ENCODE measurements at regions not wholly inside any gene's neighbourhood (a gene's known extent, or its start where the extent isn't known, plus 50 kb on each side); places are given as distances from the start of the nearest gene placed in this dataset.

DNA sequence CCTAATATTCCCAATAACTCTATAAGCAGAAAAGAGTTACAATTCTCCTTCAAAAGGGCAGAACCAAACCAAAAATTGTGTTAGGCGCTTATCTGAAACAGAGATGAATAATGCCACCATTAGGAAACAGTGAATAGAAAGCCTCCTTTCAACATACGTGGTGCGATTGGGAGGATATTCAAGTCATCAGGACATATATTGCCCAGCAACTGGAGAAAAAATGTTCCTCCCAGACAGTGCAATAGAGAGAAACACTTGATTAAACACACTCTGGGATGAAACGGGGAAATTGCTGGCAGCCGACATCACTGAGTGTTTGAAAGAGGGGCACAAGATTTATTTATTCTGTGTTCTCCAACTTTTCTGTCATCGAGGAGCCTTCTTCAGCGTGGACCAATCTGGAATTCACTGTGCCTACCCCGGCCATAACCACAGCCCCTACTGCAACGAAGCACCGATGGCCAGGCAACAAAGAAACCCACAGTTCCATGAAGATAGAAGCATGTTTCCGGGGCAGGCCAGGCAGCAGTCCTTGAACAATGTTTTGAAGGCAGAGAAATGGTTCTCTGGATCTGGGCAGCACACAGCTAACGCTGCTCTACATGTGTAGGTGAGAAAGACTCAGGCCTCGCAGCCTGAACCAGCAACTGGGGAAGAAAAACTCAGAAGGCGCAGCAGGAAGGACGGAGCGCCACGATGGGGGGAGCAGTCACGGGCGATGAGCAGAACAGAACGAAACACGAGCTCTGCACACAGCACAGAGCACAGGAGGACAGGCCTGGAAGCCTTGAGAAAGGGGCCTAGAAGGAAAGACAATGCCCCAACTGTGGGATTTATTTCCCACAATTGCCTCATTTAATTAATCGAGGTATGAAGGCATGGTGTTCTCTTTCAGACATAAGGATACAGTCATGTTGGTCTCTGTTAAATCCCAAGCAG lies 234.2 kb upstream of the FOXQ1 start:
- Histone ChIP-seq H3K4me1 (no peaks in the 10 kb centered on the region), H3K27me3 (peaks cover 0 to 4% of the 10 kb centered on the region in 2 donors), H3K36me3 (no peaks in the 10 kb centered on the region), H3K4me3 (no peak overlapping the region), H3K9me3 (no peaks in the 10 kb centered on the region), H3K27ac (no peak overlapping the region)
- TF ChIP-seq, protein P1, sequence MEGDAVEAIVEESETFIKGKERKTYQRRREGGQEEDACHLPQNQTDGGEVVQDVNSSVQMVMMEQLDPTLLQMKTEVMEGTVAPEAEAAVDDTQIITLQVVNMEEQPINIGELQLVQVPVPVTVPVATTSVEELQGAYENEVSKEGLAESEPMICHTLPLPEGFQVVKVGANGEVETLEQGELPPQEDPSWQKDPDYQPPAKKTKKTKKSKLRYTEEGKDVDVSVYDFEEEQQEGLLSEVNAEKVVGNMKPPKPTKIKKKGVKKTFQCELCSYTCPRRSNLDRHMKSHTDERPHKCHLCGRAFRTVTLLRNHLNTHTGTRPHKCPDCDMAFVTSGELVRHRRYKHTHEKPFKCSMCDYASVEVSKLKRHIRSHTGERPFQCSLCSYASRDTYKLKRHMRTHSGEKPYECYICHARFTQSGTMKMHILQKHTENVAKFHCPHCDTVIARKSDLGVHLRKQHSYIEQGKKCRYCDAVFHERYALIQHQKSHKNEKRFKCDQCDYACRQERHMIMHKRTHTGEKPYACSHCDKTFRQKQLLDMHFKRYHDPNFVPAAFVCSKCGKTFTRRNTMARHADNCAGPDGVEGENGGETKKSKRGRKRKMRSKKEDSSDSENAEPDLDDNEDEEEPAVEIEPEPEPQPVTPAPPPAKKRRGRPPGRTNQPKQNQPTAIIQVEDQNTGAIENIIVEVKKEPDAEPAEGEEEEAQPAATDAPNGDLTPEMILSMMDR (IDR thresholded peaks at IDR 0.05): no peak
- TF ChIP-seq POLR2A (IDR thresholded peaks at IDR 0.05) (no peak), POLR2AphosphoS5 (IDR thresholded peaks at IDR 0.05) (no peak)
- DNase-seq (ENCODE audit: low spot score in 2 of 2): no peak
- intact Hi-C loops (cut with DNase I; ENCODE audit: low total_unique reads): no loop called here

DNA sequence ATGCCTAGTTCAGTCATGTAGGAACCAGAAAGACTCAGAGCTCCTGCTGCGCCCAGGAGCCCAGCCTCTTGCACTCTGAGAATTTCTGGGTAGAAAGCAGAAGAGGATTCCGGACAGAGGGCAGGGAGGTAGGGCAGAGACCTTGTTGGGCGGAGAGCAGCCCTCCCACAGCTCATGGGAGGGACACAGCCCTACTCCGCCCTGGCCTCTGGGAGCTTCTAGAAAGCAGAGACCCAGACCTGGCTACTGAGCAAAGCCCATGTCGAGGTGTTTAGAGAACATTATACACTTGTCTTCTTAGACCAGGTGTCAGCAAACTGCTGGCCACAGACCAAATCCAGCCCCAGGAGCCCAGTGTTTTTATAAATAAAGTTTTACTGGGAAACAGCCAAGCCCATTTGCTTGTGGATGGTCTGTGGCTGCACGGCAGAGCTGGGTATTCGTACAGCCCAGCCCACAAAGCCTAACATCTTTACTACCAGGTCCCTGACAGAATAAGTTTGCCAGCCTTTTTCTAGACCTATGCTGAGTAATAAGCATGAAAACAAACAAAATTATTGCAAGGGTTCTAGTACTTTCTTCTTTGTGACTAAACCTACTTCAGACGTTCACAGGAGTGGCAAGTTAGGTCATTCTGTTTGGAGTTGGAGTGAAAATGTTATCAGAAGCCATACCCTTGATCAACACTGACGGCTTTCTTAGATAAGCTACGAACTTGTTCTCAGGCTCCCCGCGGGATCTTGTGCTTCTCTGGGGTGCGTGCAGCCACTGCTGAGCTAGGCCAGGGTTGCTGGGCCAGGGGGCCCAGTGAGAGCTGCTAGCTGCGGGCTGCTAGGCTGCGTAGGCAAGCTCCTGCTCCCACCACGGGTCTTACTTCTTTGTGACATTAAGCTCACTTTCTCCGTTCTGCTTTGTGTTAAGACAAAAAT lies 235.1 kb upstream of the FOXQ1 start:
- H3K36me3 ChIP-seq: no peaks in the 10 kb centered on the region
- DNase-seq (ENCODE audit: low spot score in 2 of 2): no peak
- H3K27ac ChIP-seq: no peak overlapping the region

DNA sequence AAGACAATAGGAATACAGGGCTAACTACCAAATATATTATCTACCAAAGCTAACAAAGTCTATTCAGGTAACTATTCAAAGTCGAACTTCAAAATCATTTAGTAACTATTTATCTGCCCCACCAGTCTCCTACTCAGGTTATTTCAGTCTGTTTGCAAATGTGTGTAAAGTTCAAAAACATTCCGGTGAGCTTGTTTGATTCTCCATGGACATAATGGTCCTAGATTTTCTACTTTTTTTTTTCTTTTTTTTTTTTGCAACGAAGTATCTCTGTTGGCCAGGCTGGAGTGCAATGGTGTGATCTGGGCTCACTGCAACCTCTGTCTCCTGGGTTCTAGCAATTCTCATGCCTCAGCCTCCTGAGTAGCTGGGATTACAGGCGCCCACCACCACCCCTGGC lies 236.0 kb upstream of the FOXQ1 start:
- Histone ChIP-seq H3K27ac (no peak overlapping the region), H3K27me3 (peaks cover 0 to 4% of the 10 kb centered on the region in 2 donors), H3K4me1 (no peaks in the 10 kb centered on the region), H3K9me3 (no peaks in the 10 kb centered on the region), H3K36me3 (no peaks in the 10 kb centered on the region), H3K4me3 (no peak overlapping the region)
- TF ChIP-seq POLR2A (IDR thresholded peaks at IDR 0.05): no peak
- TF ChIP-seq, protein P1 (IDR thresholded peaks at IDR 0.05): no peak
- no peak for TF ChIP-seq POLR2AphosphoS5 (IDR thresholded peaks at IDR 0.05)
- intact Hi-C loops (cut with DNase I; ENCODE audit: low total_unique reads): no loop called here
- DNase-seq (ENCODE audit: low spot score in 2 of 2): no peak

More for the DNA sequence above, 235.1 kb upstream of the FOXQ1 start:
- Histone ChIP-seq H3K4me3 (no peak overlapping the region), H3K4me1 (no peaks in the 10 kb centered on the region), H3K9me3 (no peaks in the 10 kb centered on the region), H3K27me3 (peaks cover 0 to 4% of the 10 kb centered on the region in 2 donors)
- intact Hi-C loops (cut with DNase I; ENCODE audit: low total_unique reads): no loop called here
- TF ChIP-seq POLR2AphosphoS5 (IDR thresholded peaks at IDR 0.05) (no peak), POLR2A (IDR thresholded peaks at IDR 0.05) (no peak)
- TF ChIP-seq, protein P1 (IDR thresholded peaks at IDR 0.05): no peak

DNA sequence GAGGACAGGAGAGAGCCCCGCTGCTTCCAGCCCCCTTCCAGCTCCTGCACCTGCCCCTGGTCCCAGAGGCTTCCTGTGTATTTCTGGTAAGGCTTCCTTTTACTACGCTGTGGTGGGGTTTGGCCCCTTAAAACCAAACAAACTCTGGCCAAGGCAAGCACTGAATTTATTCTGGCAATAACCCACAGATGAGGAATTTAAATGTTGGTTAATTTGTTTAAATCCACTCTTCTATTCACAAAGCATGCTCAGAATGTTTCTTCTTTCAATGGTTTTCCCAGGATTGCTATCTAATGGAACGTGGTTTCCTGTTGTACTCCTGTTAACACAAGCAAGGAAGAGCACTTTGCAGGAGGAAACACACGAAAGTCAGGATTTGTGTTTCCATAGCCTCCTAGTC lies 236.5 kb upstream of the FOXQ1 start:
- Histone ChIP-seq H3K36me3 (no peaks in the 10 kb centered on the region), H3K27ac (no peak overlapping the region), H3K9me3 (no peaks in the 10 kb centered on the region), H3K4me3 (no peak overlapping the region), H3K27me3 (peaks cover 0 to 4% of the 10 kb centered on the region in 2 donors), H3K4me1 (no peaks in the 10 kb centered on the region)
- no peak for DNase-seq (ENCODE audit: low spot score in 2 of 2)
- intact Hi-C loops (cut with DNase I; ENCODE audit: low total_unique reads): no loop called here
- TF ChIP-seq POLR2A (IDR thresholded peaks at IDR 0.05): no peak

DNA sequence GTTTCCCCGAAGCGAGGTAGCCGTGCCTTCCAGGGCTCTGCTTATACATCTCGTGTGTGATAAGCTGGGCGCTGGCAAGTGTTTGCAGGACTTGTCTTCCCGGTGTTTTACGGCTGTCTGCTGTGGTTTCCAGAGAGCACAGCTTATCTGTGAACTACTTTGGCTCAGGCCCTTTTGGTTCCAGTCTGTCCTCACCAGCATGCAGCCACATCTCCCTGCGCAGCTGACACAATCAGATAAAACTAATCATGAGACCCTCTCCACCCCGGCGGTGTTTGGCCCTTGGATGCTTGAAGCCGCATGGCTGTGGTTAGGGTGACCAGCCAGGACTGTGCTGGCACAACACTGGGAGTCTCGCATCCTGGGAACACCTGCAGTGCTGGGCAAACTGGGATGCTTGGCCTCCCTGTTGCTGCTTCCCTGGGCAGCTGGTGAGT lies 241.8 kb upstream of the FOXQ1 start:
- intact Hi-C loops (cut with DNase I; ENCODE audit: low total_unique reads): no loop called here
- Histone ChIP-seq H3K4me1 (no peaks in the 10 kb centered on the region), H3K27ac (no peak overlapping the region), H3K4me3 (no peak overlapping the region), H3K27me3 (peaks cover 0 to 4% of the 10 kb centered on the region in 2 donors), H3K9me3 (no peaks in the 10 kb centered on the region), H3K36me3 (no peaks in the 10 kb centered on the region)
- no peak for DNase-seq (ENCODE audit: low spot score in 2 of 2)
- TF ChIP-seq POLR2A (IDR thresholded peaks at IDR 0.05) (no peak), POLR2AphosphoS5 (IDR thresholded peaks at IDR 0.05) (no peak)
- TF ChIP-seq, protein P1 (IDR thresholded peaks at IDR 0.05): no peak

Measured in breast epithelium (tissue), 4 donors.